C4-2B (cell line): ENCODE measurements at regions not wholly inside any gene's neighbourhood (a gene's known extent, or its start where the extent isn't known, plus 50 kb on each side); places are given as distances from the start of the nearest gene placed in this dataset.

Experiments used
- ZFX ChIP-seq: fragments of 450-650 bp; IDR thresholded peaks from 2 replicates; pipeline ENCODE4 v1.6.1; 2017
- TF ChIP-seq, protein P1 (sequence below): fragments of 450-650 bp; conservative IDR thresholded peaks from 2 replicates; pipeline ENCODE4 v1.5.1; 2017; ENCODE audit warnings: mild to moderate bottlenecking

GRCh38 chr12:94725375-94726168 lies 75.2 kb upstream of the TMCC3 start:
- TF ChIP-seq, protein P1, sequence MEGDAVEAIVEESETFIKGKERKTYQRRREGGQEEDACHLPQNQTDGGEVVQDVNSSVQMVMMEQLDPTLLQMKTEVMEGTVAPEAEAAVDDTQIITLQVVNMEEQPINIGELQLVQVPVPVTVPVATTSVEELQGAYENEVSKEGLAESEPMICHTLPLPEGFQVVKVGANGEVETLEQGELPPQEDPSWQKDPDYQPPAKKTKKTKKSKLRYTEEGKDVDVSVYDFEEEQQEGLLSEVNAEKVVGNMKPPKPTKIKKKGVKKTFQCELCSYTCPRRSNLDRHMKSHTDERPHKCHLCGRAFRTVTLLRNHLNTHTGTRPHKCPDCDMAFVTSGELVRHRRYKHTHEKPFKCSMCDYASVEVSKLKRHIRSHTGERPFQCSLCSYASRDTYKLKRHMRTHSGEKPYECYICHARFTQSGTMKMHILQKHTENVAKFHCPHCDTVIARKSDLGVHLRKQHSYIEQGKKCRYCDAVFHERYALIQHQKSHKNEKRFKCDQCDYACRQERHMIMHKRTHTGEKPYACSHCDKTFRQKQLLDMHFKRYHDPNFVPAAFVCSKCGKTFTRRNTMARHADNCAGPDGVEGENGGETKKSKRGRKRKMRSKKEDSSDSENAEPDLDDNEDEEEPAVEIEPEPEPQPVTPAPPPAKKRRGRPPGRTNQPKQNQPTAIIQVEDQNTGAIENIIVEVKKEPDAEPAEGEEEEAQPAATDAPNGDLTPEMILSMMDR: peak; percentile 66
- TF ChIP-seq ZFX: no peak
